Stimulated activated CD4-positive, alpha-beta T cell treated with anti-CD3 and anti-CD28 coated beads, Interleukin-4, amount 100 ng/mL, for 48 hours (primary cell): ENCODE measurements at regions not wholly inside any gene's neighbourhood (a gene's known extent, or its start where the extent isn't known, plus 50 kb on each side); places are given as distances from the start of the nearest gene placed in this dataset.
A peak's percentile ranks its signal among the peaks of the same experiment; 100 is the strongest.
"Not testable (repeated sequence)": the region's sequence is repeated elsewhere in the genome, so short reads cannot be mapped to it uniquely, and the experiment has no call there.

Experiments used
- DNase-seq, 2 donors: peaks; one replicate each; pipeline ENCODE4 v3.0.0-alpha.2; 2020; ENCODE audit warnings: low read depth in 2 of 2

DNA sequence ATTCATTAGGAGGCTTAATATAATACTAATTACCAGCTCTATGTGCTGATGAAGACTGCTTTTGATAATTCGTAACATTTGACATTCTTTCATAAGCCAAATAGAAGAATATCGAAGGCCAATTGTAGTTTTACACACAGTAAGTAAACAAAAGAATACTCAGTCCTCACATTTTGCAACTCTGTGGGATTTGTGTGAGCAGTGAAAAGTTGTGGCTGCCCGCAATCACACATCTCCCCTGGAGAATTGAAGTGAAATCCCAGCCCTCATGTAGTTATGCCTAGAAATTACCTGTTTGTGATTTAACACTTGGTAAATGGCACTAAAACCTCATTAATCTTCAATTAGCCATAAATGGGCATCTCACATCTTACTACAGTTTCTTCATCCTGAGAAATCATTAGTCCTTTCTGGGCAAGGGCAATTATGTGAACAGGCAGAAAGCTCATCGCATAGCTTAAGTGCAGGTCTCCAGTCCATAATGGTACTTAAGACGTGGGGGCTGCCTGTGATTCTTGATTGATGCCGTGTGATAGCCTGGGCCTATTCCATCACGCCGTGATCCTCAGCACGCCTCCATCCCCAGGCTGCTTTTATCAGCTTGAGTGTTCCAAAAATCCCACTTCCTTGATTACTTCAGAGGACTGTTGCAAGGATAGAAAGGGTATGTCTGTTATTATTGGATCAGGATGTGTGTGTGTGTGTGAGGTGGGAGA, 97.9 kb upstream of the METTL14 start:
- no peak for DNase-seq

DNA sequence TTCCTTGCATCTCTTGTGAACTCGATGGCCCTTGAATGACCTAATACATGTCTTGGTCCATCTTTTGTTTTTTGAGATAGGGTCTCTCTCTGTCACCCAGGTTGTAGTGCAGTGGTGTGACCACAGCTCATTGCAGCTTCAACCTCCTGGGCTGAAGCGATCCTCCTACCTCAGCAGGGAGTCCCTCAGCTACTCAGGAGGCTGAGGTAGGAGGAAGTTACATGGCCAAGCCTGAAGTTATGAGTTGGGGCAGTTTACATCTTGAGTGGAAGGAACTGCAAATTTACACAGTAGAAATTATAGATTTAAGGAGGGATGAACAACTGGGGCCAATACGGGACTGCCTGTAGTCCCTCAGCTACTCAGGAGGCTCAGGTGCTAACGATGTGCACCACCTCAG, 97.2 kb upstream of the METTL14 start:
- no peak for DNase-seq

DNA sequence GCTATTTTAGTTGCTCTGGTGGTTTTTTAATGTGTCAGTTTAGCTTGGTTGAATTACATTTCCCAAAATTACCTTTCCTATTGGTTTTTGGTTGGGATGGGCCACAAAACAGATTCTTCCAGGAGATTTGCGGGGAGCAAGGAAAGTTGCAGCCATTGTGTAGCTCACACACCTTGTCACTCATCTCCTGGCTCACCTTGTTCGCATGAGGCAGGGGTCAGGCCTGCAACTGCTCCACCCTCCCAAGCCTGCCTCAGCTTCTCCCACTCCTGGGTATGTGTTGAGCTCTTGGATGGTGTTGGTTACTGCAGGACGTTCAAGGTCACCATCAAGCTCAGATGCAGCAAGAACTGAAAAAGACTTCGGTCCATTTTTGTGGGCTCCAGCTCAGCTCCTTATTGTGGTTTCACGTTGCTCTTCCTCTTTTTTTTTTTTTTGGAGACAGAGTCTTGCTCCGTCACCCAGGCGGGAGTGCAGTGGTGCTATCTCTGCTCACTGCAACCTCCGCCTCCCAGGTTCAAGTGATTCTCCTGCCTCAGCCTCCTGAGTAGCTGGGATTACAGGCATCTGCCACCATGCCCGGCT, 95.6 kb upstream of the METTL14 start:
- DNase-seq = no peak

DNA sequence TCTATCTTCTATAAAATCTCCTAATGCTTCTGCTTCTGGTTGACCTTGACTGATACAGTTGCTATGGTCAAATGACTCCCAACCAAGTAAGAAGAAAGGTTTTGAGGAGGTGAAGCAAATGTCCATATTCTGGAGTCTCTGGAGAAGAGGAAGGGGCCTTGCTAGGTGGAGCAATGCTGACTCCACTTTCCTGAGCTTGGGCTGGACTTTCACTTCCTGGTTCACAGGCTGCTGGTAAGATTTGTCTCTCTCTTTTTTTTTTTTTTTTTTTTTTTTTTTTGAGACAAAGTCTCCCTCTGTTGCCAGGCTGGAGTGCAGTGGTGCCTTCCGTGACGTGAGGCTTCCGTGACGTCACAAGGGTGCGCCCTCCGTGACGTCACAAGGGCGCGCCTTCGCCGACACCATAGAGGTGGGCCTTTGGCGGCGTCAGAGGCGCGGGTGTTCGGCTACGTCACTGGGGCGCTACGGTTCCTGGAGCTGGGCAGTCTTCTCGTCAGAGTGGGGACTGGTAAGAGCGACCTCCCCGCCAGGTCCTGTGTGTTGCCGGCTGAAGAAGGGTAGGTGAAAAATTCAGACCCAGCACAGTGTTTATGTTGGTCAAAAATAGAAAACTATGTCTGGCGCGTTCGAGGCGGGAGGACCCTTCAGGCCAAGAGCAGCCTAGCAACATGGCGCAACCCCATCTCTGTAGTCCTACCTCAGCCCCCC, 93.7 kb upstream of the METTL14 start:
- DNase-seq = peak; percentile 86 to 91

DNA sequence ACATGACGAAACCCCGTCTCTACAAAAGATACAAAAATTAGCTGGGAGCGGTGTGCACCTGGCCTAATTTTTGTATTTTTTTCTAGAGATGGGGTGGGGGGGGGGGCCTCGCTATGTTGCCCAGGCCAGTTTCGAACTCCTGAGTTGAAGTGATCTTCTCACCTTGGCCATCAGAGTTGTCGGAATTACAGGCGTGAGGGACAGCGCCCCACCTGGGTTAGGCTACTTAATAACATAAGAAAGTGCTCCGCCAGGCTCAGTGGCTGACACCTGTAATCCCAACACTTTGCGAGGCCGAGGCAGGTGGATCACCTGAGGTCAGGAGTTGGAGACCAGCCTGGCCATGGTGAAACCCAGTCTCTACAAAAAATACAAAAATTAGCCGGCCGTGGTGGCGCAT, 92.9 kb upstream of the METTL14 start:
- not testable (repeated sequence) for DNase-seq

DNA sequence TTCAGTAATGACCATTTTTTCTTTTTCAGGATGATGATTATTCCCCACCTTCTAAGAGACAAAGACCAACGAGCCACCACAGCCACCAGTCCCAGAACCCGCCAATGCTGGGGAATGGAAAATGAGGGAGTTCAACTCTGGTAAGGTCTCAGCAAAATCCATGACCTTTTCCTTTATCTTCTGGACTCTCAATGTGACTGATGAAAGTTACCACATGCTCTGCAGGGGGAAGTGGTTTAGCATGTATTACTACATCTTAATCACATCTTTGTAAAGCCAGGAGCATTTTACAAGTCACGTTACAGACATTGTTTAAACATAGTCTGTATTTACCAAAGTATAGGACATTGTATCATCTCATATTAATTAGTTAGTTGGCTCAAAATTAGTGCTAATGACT, 89.3 kb upstream of the METTL14 start:
- not testable (repeated sequence) for DNase-seq

DNA sequence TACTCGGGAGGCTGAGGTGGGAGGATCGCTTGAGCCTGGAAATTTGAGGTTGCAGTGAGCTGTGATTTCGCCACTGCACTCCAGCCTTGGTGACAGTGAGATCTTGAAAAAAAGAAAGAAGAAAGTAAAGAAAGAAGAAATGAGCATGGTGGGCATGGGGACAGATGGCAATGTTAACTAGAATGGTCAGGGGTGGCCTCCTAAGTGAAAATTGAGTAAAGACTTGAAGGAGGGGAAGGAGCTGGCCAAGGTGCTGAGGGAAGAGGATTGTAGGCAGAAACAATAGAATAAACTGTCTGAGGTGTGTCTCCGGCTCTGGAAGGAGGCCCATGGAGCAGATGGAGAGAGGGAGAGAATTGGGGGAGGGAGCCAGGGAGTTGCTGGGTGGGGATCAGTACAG, 60.1 kb upstream of the METTL14 start:
- not testable (repeated sequence) for DNase-seq

DNA sequence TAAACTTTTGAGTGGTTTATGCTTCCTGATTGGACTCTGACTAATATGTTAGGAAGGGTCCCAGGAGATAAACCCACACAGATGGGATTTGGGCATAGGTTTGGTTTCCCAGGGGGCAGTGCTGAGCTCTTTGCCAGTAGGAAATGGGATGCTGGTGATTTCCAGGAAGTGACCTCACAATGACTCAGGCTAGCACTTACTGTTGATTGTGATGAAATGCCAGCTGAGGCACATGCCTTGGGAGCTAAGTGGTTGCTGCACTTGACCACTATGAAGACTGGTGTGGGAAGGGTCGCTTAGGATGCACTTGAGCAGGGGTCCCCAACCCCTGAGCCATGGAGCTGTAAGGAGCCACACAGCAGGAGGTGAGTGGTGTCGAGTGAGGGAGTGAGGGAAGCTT, 55.5 kb upstream of the METTL14 start:
- not testable (repeated sequence) for DNase-seq

DNA sequence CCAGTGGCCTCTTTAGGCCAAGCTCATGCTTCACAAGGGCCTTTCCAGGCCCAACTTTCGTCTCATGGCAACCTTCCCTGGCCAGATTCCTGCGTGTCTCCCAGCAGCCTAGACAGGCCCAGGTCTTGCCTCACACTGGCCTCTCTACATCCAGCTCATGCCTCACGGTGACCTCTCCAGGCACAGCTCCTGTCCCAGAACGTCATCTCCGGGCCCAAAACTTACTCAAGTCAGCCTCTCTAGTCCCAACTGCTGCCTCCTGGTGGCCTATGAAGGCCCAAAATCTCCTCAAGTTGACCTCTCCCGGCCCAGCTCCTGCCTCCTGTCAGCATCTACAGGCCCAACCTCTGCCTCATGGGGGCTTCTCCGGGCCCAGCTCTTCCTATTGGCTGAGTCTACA, 54.3 kb upstream of the METTL14 start:
- DNase-seq = not testable (repeated sequence)

DNA sequence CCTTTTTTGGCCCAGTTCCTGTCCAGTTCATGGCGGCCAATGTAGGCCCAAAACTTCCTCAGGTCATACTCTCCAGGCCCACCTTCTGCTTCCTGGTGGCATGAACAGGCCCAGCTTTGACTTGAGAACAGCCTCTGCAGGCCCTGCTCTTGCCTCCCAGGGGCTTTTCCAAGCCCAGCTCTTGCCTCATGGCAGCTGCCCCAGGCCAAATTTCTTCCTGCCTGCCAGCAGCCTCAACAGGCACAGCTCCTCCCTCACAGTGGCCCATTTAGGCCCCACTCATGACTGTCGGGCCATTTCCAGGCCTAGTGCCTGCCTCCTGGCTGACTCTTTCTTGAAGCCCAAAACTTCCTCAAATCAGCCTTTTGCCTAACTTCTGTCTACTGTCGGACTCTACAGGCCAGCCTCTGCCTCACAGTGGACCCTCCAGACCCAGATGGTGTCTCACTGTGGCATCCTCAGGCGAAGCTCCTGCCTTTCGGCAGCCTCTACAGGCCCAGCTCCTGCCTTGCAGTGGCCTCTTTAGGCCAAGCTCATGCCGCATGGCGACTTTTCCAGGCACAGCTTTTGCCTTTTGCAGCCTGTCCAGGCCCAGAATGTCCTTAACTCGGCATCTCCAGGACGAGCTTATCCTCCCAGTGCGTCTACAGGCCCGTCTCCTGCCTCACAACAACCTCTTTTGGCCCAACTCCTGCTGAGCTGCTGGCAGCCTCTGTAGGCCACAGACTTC, 53.7 kb upstream of the METTL14 start:
- not testable (repeated sequence) for DNase-seq

DNA sequence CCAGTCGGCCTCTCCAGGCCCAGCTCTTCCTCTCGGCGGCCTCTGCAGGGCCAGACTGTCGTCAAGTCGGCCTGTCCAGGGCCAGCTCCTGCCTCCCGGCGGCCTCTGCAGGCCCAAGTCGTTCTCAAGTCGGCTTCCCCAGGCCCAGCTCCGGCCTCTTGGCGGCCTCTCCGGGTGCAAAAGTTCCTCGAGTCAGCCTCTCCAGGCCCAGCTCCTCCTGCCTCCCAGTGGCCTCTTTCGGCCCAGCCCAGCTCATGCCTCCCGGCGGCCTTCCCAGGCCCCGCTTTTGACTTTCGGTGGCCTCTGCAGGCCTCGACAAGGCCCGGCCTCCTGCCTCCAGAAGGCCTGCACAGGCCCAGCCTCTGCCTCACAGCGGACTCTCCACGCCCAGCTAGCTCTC, 51.7 kb upstream of the METTL14 start:
- DNase-seq = not testable (repeated sequence)

DNA sequence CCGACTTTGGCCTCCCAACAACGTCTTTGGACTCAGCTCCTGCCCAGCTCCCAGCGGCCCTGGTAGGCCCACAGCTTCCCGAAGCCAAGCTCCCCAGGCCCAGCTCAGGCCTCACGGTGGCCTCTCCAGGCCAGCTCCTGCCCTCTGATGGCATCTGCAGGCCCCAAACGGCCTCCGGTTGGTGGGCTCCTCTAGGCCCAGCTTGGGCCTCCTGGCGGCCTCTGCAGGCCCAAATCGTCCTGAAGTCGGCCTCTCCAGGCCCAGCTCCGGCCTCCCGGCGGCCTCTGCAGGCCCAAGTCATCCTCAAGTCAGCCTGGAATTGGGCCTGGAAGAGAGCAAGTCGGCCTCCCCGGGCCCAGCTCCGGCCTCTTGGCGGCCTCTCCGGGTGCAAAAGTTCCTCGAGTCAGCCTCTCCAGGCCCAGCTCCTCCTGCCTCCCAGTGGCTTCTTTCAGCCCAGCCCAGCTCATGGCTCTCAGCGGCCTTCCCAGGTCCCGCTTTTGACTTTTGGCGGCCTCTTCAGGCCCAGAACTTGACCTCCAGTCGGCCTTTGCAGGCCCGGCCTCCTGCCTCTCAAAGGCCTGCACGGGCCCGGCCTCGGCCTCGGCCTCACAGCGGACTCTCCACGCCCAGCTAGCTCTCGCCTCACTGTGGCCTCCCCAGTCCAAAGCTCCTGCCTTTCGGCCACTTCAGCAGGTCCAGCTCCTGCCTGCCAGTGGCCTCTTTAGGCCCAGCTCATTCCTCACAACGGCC, 50.9 kb upstream of the METTL14 start:
- not testable (repeated sequence) for DNase-seq
